Stimulated activated naive CD4-positive, alpha-beta T cell (primary cell): ENCODE measurements at regions not wholly inside any gene's neighbourhood (a gene's known extent, or its start where the extent isn't known, plus 50 kb on each side); places are given as distances from the start of the nearest gene placed in this dataset.
"Not testable (repeated sequence)": the region's sequence is repeated elsewhere in the genome, so short reads cannot be mapped to it uniquely, and the experiment has no call there.

Source experiments
- DNase-seq, 6 experiments: peaks; one replicate each; lab custom pipeline; 2025; lab: John Stamatoyannopoulos, UW

- no peak for DNase-seq
Measured at GRCh38 chr3:177783338-177783737, 586.1 kb upstream of the TBL1XR1 start.

DNA sequence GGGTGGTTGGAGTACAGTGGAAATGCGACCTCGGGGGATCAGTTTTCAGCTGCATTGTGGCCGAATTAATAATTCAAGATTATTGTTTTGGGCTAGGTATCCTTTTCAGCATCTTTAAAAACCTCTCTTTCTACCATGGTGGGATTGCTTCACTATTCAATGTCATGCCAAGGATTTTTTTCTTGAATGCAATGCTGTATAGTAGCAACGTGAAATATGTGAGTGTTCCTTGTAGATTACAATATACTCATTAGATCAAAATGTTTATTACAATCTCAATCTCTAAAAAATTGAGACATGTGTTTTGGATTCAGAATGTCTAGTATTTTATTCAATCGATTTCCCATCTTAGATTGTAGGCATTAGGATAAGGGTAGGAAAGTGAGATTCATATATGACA lies 586.5 kb upstream of the TBL1XR1 start:
- no peak for DNase-seq

GRCh38 chr3:177787279-177788041 lies 590.2 kb upstream of the TBL1XR1 start:
- DNase-seq: no peak

DNA sequence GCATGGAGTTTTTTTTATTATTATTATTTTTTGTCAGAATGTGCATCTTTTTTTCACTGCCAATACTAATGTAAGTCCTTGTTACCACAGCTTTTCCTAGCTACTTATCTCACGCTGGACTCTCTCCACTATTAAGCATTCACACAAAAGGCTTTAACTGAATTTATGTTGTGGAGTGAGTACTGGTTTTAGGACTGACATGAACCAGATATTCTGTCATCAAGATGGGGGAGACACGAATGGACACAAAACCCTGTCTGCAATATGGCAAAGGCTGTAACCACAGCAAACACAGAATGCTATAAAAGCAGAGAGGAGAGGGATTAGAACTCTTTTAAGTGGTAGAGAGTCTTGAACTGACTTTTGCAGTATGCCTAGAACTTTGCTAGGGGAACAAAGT lies 592.2 kb upstream of the TBL1XR1 start:
- no peak for DNase-seq

- DNase-seq: no peak
Measured at GRCh38 chr3:177792311-177793030, 595.2 kb upstream of the TBL1XR1 start.

DNA sequence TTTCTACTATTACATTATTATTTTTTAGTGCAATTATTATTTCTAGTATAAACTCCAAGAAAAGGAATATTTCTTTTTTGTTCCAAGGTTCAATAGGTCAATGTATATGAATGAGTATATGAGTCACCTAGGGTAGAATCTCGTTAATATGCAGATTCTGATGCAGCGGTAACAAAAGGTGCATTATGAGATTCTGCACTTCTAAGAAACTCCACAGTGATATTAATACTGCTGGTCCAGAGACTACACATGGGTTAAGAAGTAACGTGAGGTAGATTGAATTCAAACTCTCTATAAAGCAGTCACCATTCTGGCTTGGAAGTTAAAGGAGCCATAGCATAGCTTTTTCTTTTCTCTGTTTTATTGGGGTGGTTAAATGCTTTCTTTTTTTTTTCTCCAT lies 596.2 kb upstream of the TBL1XR1 start:
- DNase-seq: no peak

DNA sequence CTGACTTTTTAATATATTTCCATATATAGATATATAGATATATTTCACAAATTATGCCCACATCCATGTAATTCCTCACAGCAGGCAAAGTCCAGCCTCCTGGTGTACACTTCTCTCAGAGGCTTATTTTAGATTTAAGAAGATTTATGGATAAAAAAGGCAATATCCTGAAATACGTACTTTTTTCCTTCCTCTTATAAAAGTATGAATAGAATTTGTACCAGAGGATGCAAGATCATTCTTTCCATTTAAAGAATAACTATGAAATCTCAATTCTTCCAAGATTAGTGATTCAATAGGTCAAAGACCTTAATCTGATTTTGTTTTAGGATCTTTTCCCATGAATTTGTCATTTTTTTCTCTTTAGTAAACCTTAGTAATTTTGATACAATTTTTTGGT lies 597.9 kb upstream of the TBL1XR1 start:
- no peak for DNase-seq

GRCh38 chr3:177795859-177796258 lies 598.6 kb upstream of the TBL1XR1 start:
- DNase-seq: no peak

DNA sequence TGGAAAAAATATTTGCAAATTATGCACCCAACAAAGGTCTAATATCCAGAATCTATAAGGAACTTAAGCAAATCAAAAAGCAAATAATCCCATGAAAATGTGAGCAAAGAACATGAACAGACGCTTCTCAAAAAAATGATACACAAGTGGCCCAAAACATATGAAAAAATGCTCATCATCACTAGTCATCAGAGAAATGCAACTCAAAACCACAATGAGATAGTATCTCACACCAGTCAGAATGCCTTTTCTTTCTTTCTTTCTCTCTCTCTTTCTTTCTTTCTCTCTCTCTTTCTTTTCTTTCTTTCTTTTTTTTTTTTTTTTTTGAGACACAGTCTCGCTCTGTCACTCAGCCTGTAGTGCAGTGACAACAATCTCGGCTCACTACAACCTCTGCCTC lies 602.9 kb upstream of the TBL1XR1 start:
- DNase-seq: not testable (repeated sequence)

DNA sequence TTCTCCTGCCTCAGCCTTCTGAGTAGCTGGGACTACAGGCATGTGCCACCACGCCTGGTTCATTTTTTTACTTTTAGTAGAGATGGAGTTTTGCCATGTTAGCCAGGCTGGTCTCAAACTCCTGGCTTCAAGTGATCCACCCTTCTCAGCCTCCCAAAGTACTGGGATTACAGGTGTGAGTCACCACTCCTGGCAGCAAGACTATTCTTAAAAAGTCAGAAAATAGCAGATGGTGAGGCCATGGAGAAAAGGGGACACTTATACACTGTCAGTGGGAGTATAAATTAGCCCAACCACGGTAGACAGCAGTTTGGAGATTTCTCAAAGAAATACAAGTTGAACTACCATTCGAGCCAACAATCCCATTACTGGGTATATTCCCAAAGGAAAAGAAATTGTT lies 603.3 kb upstream of the TBL1XR1 start:
- no peak for DNase-seq

DNA sequence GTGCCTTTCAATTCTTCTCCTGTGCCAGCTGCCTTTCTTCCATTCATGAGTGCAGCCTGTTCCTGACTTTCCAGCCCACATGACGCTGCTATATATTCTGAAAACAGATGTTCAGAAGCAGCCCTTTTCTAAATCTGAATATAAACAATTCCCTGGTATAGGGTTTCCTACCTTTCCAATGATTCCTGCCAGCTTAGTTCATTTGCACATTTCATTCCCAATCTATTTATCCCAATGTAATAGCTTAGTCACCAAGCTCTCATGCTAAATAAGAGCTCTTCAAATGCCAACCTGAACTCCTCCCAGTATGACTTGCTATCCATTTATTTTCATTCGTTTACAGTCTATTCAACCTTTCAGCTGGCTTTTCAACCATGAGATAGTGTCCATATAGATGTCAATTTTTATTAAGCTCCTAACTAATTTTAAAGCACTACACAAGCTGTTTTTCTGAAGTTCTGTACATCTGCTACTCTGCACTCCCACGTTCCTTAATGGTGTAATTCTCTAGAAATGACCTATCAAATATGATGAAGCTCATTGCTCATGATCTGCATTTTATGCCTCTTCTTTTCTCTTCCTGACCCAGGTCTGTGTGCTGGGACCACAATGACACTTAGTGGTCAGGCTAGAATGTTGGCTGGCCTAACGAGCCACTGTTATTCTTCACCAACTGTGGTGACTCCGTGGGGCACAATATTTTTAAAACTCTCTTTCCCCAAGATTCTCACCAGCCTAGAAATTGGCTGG lies 605.0 kb upstream of the TBL1XR1 start:
- no peak for DNase-seq

DNA sequence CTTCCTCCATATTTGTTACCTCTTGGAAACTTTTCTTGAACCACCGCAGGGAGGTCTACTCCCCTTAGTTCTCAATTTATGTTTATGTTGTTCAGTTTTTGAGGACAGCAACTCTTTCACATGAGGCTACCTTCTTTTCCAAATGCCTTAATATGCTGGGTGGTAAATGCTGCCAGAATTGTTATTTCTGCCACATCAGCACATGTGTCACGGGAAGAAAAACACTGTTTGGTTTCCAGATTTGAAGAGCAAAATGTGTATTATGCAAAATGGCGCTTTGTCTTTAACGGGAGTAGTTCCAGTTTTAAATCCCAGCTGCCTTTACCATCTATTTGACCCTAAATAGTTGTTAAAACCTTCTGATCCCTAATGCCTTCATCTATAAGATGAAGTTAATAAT lies 606.2 kb upstream of the TBL1XR1 start:
- DNase-seq: no peak

- DNase-seq: no peak
Measured at GRCh38 chr3:177804032-177804431, 606.8 kb upstream of the TBL1XR1 start.

DNA sequence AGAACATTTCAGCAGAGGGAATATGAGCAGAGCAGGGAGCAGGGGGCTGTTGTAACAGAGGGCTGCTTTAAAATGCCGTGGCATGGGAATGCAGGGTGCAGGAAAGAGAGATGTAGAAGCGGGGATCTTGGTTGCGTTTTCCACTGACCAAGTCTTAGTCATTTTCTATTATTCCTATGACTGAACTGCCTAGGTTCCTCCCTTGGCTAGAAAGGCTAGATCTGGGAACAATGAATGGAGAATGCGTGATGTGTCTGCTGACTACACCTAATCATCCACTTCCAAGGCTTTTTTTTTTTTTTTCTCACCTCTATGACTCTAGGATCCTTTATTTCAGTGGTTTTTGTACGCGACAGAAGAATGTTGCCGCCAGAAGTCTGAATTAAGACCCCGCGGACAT lies 607.4 kb upstream of the TBL1XR1 start:
- no peak for DNase-seq

GRCh38 chr3:177807150-177807875 lies 610.0 kb upstream of the TBL1XR1 start:
- no peak for DNase-seq

- DNase-seq: not testable (repeated sequence)
Measured at GRCh38 chr3:177808928-177809478, 611.7 kb upstream of the TBL1XR1 start.

GRCh38 chr3:177810162-177810623 lies 612.9 kb upstream of the TBL1XR1 start:
- peak in 2 of 6 experiments; percentile 5 to 29 for DNase-seq

- no peak for DNase-seq
Measured at GRCh38 chr3:177811112-177811511, 613.8 kb upstream of the TBL1XR1 start.

- DNase-seq: no peak
Measured at GRCh38 chr3:177811835-177812234, 614.6 kb upstream of the TBL1XR1 start.

GRCh38 chr3:177812492-177812891 lies 615.2 kb upstream of the TBL1XR1 start:
- no peak for DNase-seq

DNA sequence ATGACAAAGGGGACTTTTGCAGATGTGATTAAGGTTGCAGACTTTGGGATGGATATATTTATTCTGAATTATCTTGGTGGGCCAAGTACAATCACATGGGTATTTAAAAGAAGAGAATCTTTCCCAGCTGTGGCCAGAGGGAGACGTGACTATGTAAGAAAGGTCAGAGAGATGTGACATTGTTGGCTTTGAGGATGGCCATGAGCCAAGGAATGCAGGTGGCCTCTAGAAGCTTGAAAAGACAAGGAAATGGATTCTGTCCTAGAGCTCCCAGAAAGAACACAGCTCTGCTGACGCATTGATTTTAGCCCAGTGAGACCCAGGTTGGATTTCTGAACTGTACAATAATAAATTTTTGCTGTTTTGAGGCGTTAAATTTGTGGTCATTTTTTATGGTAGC lies 616.0 kb upstream of the TBL1XR1 start:
- no peak for DNase-seq
